ENCODE measurements at regions not wholly inside any gene's neighbourhood (a gene's known extent, or its start where the extent isn't known, plus 50 kb on each side); places are given as distances from the start of the nearest gene placed in this dataset.

DNA sequence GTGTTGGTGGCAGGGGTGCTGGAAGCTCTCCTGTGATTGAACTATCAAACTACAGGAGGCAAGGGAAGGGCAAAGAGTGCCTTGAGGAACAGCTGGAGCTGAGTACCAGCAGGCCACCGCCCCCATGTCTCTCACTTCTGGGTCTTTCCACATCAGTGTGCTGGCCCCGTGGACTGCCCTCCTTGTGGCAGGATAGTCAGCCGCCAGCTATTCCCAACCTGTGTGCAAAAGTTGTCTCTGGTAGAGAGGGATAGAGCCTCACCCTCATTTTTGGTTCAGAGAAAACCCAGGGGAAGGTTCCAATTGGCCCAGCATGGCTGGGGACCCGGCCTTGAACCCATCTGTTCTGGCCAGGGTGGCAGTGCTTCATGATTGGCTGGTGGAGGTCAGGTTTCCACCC lies 211.8 kb downstream of the IRF8 start:
- TF ChIP-seq CTCF (conservative IDR thresholded peaks at IDR 0.05; ENCODE audit: low read length), result no peak
- DNase-seq (ENCODE audit: low read depth), result no peak
- H3K4me3 ChIP-seq (ENCODE audit: low read length), result no peak overlapping the region

- DNase-seq (ENCODE audit: low read depth), result no peak
- H3K4me3 ChIP-seq (ENCODE audit: low read length), result no peak overlapping the region
- TF ChIP-seq CTCF (conservative IDR thresholded peaks at IDR 0.05; ENCODE audit: low read length), result no peak
These were observed 213.2 kb downstream of the IRF8 start for GRCh38 chr16:86112178-86112577.

- H3K4me3 ChIP-seq (ENCODE audit: low read length), result no peak overlapping the region
- no peak for DNase-seq (ENCODE audit: low read depth)
- TF ChIP-seq CTCF (conservative IDR thresholded peaks at IDR 0.05; ENCODE audit: low read length), result no peak
These were observed 218.3 kb downstream of the IRF8 start for GRCh38 chr16:86117235-86117634.

GRCh38 chr16:86117756-86118155 lies 218.8 kb downstream of the IRF8 start:
- TF ChIP-seq CTCF (conservative IDR thresholded peaks at IDR 0.05; ENCODE audit: low read length), result no peak

GRCh38 chr16:86118467-86119307 lies 219.7 kb downstream of the IRF8 start:
- no peak for DNase-seq (ENCODE audit: low read depth)
- TF ChIP-seq CTCF (conservative IDR thresholded peaks at IDR 0.05; ENCODE audit: low read length), result no peak
- no peak overlapping the region for H3K4me3 ChIP-seq (ENCODE audit: low read length)

More at GRCh38 chr16:86117756-86118155, 218.8 kb downstream of the IRF8 start:
- no peak overlapping the region for H3K4me3 ChIP-seq (ENCODE audit: low read length)
- DNase-seq (ENCODE audit: low read depth), result peak; percentile 13

GRCh38 chr16:86120201-86121192 lies 221.5 kb downstream of the IRF8 start:
- no peak for DNase-seq (ENCODE audit: low read depth)
- H3K4me3 ChIP-seq (ENCODE audit: low read length), result no peak overlapping the region
- no peak for TF ChIP-seq CTCF (conservative IDR thresholded peaks at IDR 0.05; ENCODE audit: low read length)
